DND-41 (cell line): ENCODE measurements at regions not wholly inside any gene's neighbourhood (a gene's known extent, or its start where the extent isn't known, plus 50 kb on each side); places are given as distances from the start of the nearest gene placed in this dataset.

Source experiments
- ATAC-seq: fragments of 200-7000 bp; cut with Tn5 transposase; 3 replicates; pipeline ENCODE4 v1.9.1; 2021; ENCODE audit warnings: low read depth; ENCODE audit not compliant: insufficient read depth
- DNase-seq: peaks from one replicate; pipeline ENCODE4 v3.0.0-alpha.2; 2020
- H2AFZ ChIP-seq: 2 replicates; pipeline ENCODE4 v1.6.0; 2012; ENCODE audit warnings: low read depth, low read length
- H3K27ac ChIP-seq: 2 replicates; pipeline ENCODE4 v1.5.1; 2012; ENCODE audit warnings: low read length, inconsistent platforms
- H3K27me3 ChIP-seq: fragments of 200-600 bp; sonication (generic); 2 replicates; pipeline ENCODE4 v1.6.0; 2012; ENCODE audit warnings: low read length, mild to moderate bottlenecking, inconsistent platforms; ENCODE audit not compliant: insufficient read depth, poor library complexity
- H3K36me3 ChIP-seq: 2 replicates; pipeline ENCODE4 v1.5.1; 2012; ENCODE audit warnings: low read length, inconsistent platforms; ENCODE audit not compliant: insufficient read depth
- H3K4me1 ChIP-seq: 2 replicates; pipeline ENCODE4 v1.5.1; 2012; ENCODE audit warnings: mild to moderate bottlenecking, low read length; ENCODE audit not compliant: insufficient read depth
- H3K4me2 ChIP-seq: 2 replicates; pipeline ENCODE4 v1.6.0; 2012; ENCODE audit warnings: mild to moderate bottlenecking, moderate library complexity, low read length, inconsistent platforms; ENCODE audit not compliant: insufficient read depth
- H3K4me3 ChIP-seq, 2 experiments: fragments of 200-600 bp in 1 of 2; shearing (Covaris generic) in 1 of 2; 2 replicates each; pipeline ENCODE4 v1.5.1; 2012 to 2016; ENCODE audit warnings: inconsistent platforms in 2 of 2, low read length in 2 of 2, mild to moderate bottlenecking in 2 of 2, low read depth in 1 of 2, moderate library complexity in 1 of 2
- H3K79me2 ChIP-seq: 2 replicates; pipeline ENCODE4 v1.6.0; 2012; ENCODE audit warnings: low read length, inconsistent platforms; ENCODE audit not compliant: insufficient read depth
- H3K9ac ChIP-seq: 2 replicates; pipeline ENCODE4 v1.6.0; 2012; ENCODE audit warnings: low read depth, mild to moderate bottlenecking, inconsistent platforms, low read length, moderate library complexity
- H3K9me3 ChIP-seq: 2 replicates; pipeline ENCODE4 v1.5.1; 2012; ENCODE audit warnings: low read length, moderate library complexity, mild to moderate bottlenecking, inconsistent platforms; ENCODE audit not compliant: insufficient read depth, severe bottlenecking
- H4K20me1 ChIP-seq: 2 replicates; pipeline ENCODE4 v1.6.0; 2012; ENCODE audit warnings: low read length; ENCODE audit not compliant: insufficient read depth
- EZH2 ChIP-seq: IDR thresholded peaks from 3 replicates; pipeline ENCODE4 v1.6.1; 2012; ENCODE audit warnings: borderline replicate concordance, low read depth, mild to moderate bottlenecking, moderate library complexity, low read length, inconsistent platforms; ENCODE audit not compliant: severe bottlenecking
- TF ChIP-seq, protein P1 (sequence below): IDR thresholded peaks from 2 replicates; pipeline ENCODE4 v1.5.1; 2012; ENCODE audit warnings: borderline replicate concordance, low read length, moderate library complexity, mild to moderate bottlenecking; ENCODE audit not compliant: poor library complexity, severe bottlenecking; ENCODE audit errors: extremely low read depth

- no peak overlapping the region for H3K4me2 ChIP-seq
- H3K9me3 ChIP-seq: no peaks in the 10 kb centered on the region
- H3K79me2 ChIP-seq: no peaks in the 10 kb centered on the region
- no peak for TF ChIP-seq EZH2
- TF ChIP-seq, protein P1, sequence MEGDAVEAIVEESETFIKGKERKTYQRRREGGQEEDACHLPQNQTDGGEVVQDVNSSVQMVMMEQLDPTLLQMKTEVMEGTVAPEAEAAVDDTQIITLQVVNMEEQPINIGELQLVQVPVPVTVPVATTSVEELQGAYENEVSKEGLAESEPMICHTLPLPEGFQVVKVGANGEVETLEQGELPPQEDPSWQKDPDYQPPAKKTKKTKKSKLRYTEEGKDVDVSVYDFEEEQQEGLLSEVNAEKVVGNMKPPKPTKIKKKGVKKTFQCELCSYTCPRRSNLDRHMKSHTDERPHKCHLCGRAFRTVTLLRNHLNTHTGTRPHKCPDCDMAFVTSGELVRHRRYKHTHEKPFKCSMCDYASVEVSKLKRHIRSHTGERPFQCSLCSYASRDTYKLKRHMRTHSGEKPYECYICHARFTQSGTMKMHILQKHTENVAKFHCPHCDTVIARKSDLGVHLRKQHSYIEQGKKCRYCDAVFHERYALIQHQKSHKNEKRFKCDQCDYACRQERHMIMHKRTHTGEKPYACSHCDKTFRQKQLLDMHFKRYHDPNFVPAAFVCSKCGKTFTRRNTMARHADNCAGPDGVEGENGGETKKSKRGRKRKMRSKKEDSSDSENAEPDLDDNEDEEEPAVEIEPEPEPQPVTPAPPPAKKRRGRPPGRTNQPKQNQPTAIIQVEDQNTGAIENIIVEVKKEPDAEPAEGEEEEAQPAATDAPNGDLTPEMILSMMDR: no peak
- H4K20me1 ChIP-seq: no peaks in the 10 kb centered on the region
- H3K27me3 ChIP-seq: no peaks in the 10 kb centered on the region
- no peak for ATAC-seq
- H3K9ac ChIP-seq: no peak overlapping the region
- H2AFZ ChIP-seq: no peak overlapping the region
- H3K36me3 ChIP-seq: no peaks in the 10 kb centered on the region
- no peak overlapping the region for H3K4me3 ChIP-seq
- H3K4me1 ChIP-seq: no peaks in the 10 kb centered on the region
- H3K27ac ChIP-seq: no peak overlapping the region
- no peak for DNase-seq
Observed at GRCh38 chr13:90246005-90246404, 1101.5 kb upstream of the MIR17HG start.

DNA sequence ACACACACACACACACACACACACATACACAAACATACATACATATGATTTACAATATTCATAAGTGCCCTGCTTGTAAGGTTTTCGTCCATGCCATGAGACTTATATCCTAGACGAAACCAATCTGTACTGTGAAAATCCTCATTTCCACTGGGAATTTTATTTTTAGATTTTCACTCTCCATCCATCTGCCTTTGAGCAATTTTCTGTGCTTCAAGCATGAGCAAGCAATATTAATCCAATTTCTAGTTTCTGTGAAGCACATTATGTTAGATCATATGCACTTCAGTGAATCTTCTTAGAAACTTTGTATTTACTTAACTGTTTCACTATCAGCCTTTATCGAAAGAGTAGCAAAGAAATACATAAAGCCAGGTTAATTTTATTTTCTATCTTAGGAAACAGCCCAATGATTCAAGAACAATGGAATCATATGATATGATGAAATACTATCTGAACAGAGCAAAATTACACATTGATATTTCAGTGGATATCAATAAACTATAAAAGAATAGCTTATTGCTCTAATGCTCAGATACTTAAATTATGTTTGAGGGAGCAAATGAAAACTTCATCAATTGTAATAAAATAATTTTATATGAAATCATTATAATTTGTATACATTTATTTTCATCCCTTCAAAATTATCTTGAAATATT lies 1100.7 kb upstream of the MIR17HG start:
- no peaks in the 10 kb centered on the region for H4K20me1 ChIP-seq
- H3K27me3 ChIP-seq: no peaks in the 10 kb centered on the region
- DNase-seq (no peak), ATAC-seq (no peak)
- no peak overlapping the region for H3K4me3 ChIP-seq
- TF ChIP-seq, protein P1: no peak
- no peaks in the 10 kb centered on the region for H3K4me1 ChIP-seq
- H3K9ac ChIP-seq: no peak overlapping the region
- H3K36me3 ChIP-seq: no peaks in the 10 kb centered on the region
- no peak overlapping the region for H3K27ac ChIP-seq
- H3K9me3 ChIP-seq: no peaks in the 10 kb centered on the region
- no peak overlapping the region for H3K4me2 ChIP-seq
- H2AFZ ChIP-seq: no peak overlapping the region
- H3K79me2 ChIP-seq: no peaks in the 10 kb centered on the region

DNA sequence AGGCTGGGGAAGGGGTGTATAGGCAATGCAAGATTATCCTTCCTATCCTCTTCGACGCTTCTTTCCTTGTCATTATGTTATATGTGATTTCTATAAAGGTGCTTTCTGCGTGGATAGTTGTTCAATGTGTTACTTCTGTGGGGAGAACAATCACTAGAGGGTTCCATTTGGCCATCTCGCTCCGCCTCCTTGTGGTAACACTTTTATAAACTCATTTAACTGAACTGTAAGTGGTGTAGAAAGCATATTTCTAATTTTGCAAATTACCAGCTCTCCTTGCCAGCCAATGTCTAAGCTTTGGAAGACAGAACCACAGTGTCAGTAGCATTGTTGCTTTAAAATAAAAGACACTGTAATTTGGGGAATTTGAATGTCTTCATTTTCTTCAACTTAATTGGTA lies 1093.7 kb upstream of the MIR17HG start:
- Histone ChIP-seq H4K20me1 (no peaks in the 10 kb centered on the region), H3K27ac (no peak overlapping the region), H3K4me1 (no peaks in the 10 kb centered on the region), H3K27me3 (no peaks in the 10 kb centered on the region), H3K4me3 (no peak overlapping the region), H3K4me2 (no peak overlapping the region), H3K79me2 (no peaks in the 10 kb centered on the region), H2AFZ (no peak overlapping the region), H3K9me3 (no peaks in the 10 kb centered on the region), H3K9ac (no peak overlapping the region), H3K36me3 (no peaks in the 10 kb centered on the region)
- TF ChIP-seq EZH2: no peak
- ATAC-seq (no peak), DNase-seq (no peak)

GRCh38 chr13:90254437-90254836 lies 1093.0 kb upstream of the MIR17HG start:
- no peak for ATAC-seq
- H3K4me3 ChIP-seq: no peak overlapping the region
- TF ChIP-seq EZH2: no peak
- TF ChIP-seq, protein P1: no peak

More at GRCh38 chr13:90254437-90254836, 1093.0 kb upstream of the MIR17HG start:
- Histone ChIP-seq H3K36me3 (no peaks in the 10 kb centered on the region), H4K20me1 (no peaks in the 10 kb centered on the region), H3K27me3 (no peaks in the 10 kb centered on the region), H2AFZ (no peak overlapping the region), H3K27ac (no peak overlapping the region), H3K4me1 (no peaks in the 10 kb centered on the region), H3K79me2 (no peaks in the 10 kb centered on the region), H3K4me2 (no peak overlapping the region), H3K9ac (no peak overlapping the region), H3K9me3 (no peaks in the 10 kb centered on the region)
- no peak for DNase-seq
